ENCODE measurements at regions not wholly inside any gene's neighbourhood (a gene's known extent, or its start where the extent isn't known, plus 50 kb on each side); places are given as distances from the start of the nearest gene placed in this dataset.

GRCh38 chr18:67310826-67311225, 205.7 kb downstream of the DSEL start:
- Mint-ChIP-seq H3K9me3 (no peaks in the 10 kb centered on the region), H3K27me3 (no peaks in the 10 kb centered on the region), H3K4me1 (no peaks in the 10 kb centered on the region), H3K36me3 (ENCODE audit: insufficient read depth) (no peaks in the 10 kb centered on the region), H3K4me3 (no peak overlapping the region), H3K27ac (ENCODE audit: low read depth) (no peak overlapping the region)
- no peak for ATAC-seq (replicated peaks; ENCODE audit: extremely low read depth, poor library complexity, severe bottlenecking)
- no peak for DNase-seq (ENCODE audit: low spot score in 2 of 2)

- DNase-seq (ENCODE audit: low spot score in 2 of 2) = no peak
- Mint-ChIP-seq H3K4me3 (no peak overlapping the region), H3K36me3 (ENCODE audit: insufficient read depth) (no peaks in the 10 kb centered on the region), H3K4me1 (no peaks in the 10 kb centered on the region), H3K27me3 (no peaks in the 10 kb centered on the region), H3K27ac (ENCODE audit: low read depth) (no peak overlapping the region), H3K9me3 (no peaks in the 10 kb centered on the region)
- no peak for ATAC-seq (replicated peaks; ENCODE audit: extremely low read depth, poor library complexity, severe bottlenecking)
Observed at GRCh38 chr18:67308819-67309218, 207.7 kb downstream of the DSEL start.

GRCh38 chr18:67305466-67305865, 211.1 kb downstream of the DSEL start:
- no peak for ATAC-seq (replicated peaks; ENCODE audit: extremely low read depth, poor library complexity, severe bottlenecking)
- H3K27me3 Mint-ChIP-seq = no peaks in the 10 kb centered on the region
- no peak overlapping the region for H3K27ac Mint-ChIP-seq (ENCODE audit: low read depth)

GRCh38 chr18:67302043-67302442, 214.5 kb downstream of the DSEL start:
- H3K27me3 Mint-ChIP-seq = no peaks in the 10 kb centered on the region
- peak; percentile 28 for ATAC-seq (replicated peaks; ENCODE audit: extremely low read depth, poor library complexity, severe bottlenecking)
- peak overlapping the region; percentile 78 for H3K27ac Mint-ChIP-seq (ENCODE audit: low read depth)
- no peak for DNase-seq (ENCODE audit: low spot score in 2 of 2)
- H3K4me3 Mint-ChIP-seq = peak overlapping the region; percentile 53
- H3K9me3 Mint-ChIP-seq = peaks cover 16% of the 10 kb centered on the region
- H3K4me1 Mint-ChIP-seq = peaks cover 8% of the 10 kb centered on the region
- H3K36me3 Mint-ChIP-seq (ENCODE audit: insufficient read depth) = no peaks in the 10 kb centered on the region

More at GRCh38 chr18:67305466-67305865, 211.1 kb downstream of the DSEL start:
- peaks cover 9% of the 10 kb centered on the region for H3K9me3 Mint-ChIP-seq
- H3K4me1 Mint-ChIP-seq = peaks cover 8% of the 10 kb centered on the region
- no peaks in the 10 kb centered on the region for H3K36me3 Mint-ChIP-seq (ENCODE audit: insufficient read depth)
- DNase-seq (ENCODE audit: low spot score in 2 of 2) = no peak
- no peak overlapping the region for H3K4me3 Mint-ChIP-seq

- Mint-ChIP-seq H3K4me3 (peak overlapping the region; percentile 53), H3K27me3 (no peaks in the 10 kb centered on the region), H3K9me3 (peaks cover 16% of the 10 kb centered on the region), H3K27ac (ENCODE audit: low read depth) (peak overlapping the region; percentile 78), H3K4me1 (peaks cover 8% of the 10 kb centered on the region), H3K36me3 (ENCODE audit: insufficient read depth) (no peaks in the 10 kb centered on the region)
- DNase-seq (ENCODE audit: low spot score in 2 of 2) = no peak
- ATAC-seq (replicated peaks; ENCODE audit: extremely low read depth, poor library complexity, severe bottlenecking) = no peak
Observed at GRCh38 chr18:67301592-67301991, 214.9 kb downstream of the DSEL start.

- no peaks in the 10 kb centered on the region for H3K36me3 Mint-ChIP-seq (ENCODE audit: insufficient read depth)
- H3K4me3 Mint-ChIP-seq = no peak overlapping the region
- no peaks in the 10 kb centered on the region for H3K27me3 Mint-ChIP-seq
- no peak overlapping the region for H3K27ac Mint-ChIP-seq (ENCODE audit: low read depth)
- ATAC-seq (replicated peaks; ENCODE audit: extremely low read depth, poor library complexity, severe bottlenecking) = no peak
- H3K4me1 Mint-ChIP-seq = peaks cover 8% of the 10 kb centered on the region
- DNase-seq (ENCODE audit: low spot score in 2 of 2) = no peak
- H3K9me3 Mint-ChIP-seq = peaks cover 16% of the 10 kb centered on the region
Observed at GRCh38 chr18:67300498-67300897, 216.0 kb downstream of the DSEL start.

GRCh38 chr18:67292814-67293213, 223.7 kb downstream of the DSEL start:
- H3K27me3 Mint-ChIP-seq = no peaks in the 10 kb centered on the region
- no peaks in the 10 kb centered on the region for H3K4me1 Mint-ChIP-seq
- H3K36me3 Mint-ChIP-seq (ENCODE audit: insufficient read depth) = no peaks in the 10 kb centered on the region
- H3K9me3 Mint-ChIP-seq = peaks cover 14% of the 10 kb centered on the region
- H3K4me3 Mint-ChIP-seq = no peak overlapping the region
- no peak for DNase-seq (ENCODE audit: low spot score in 2 of 2)
- no peak overlapping the region for H3K27ac Mint-ChIP-seq (ENCODE audit: low read depth)
- ATAC-seq (replicated peaks; ENCODE audit: extremely low read depth, poor library complexity, severe bottlenecking) = no peak

GRCh38 chr18:67290421-67290820, 226.1 kb downstream of the DSEL start:
- no peak for DNase-seq (ENCODE audit: low spot score in 2 of 2)

GRCh38 chr18:67285583-67285982, 230.9 kb downstream of the DSEL start:
- Mint-ChIP-seq H3K27ac (ENCODE audit: low read depth) (no peak overlapping the region), H3K36me3 (ENCODE audit: insufficient read depth) (no peaks in the 10 kb centered on the region), H3K9me3 (no peaks in the 10 kb centered on the region), H3K4me3 (no peak overlapping the region), H3K4me1 (no peaks in the 10 kb centered on the region), H3K27me3 (no peaks in the 10 kb centered on the region)
- DNase-seq (ENCODE audit: low spot score in 2 of 2) (no peak), ATAC-seq (replicated peaks; ENCODE audit: extremely low read depth, poor library complexity, severe bottlenecking) (no peak)

More at GRCh38 chr18:67290421-67290820, 226.1 kb downstream of the DSEL start:
- ATAC-seq (replicated peaks; ENCODE audit: extremely low read depth, poor library complexity, severe bottlenecking) = no peak
- Mint-ChIP-seq H3K4me1 (no peaks in the 10 kb centered on the region), H3K9me3 (peaks cover 14% of the 10 kb centered on the region), H3K4me3 (no peak overlapping the region), H3K27me3 (no peaks in the 10 kb centered on the region), H3K27ac (ENCODE audit: low read depth) (no peak overlapping the region), H3K36me3 (ENCODE audit: insufficient read depth) (no peaks in the 10 kb centered on the region)

GRCh38 chr18:67282796-67283195, 233.7 kb downstream of the DSEL start:
- H3K27ac Mint-ChIP-seq (ENCODE audit: low read depth) = no peak overlapping the region
- H3K36me3 Mint-ChIP-seq (ENCODE audit: insufficient read depth) = no peaks in the 10 kb centered on the region
- no peak for DNase-seq (ENCODE audit: low spot score in 2 of 2)
- no peak for ATAC-seq (replicated peaks; ENCODE audit: extremely low read depth, poor library complexity, severe bottlenecking)
- no peaks in the 10 kb centered on the region for H3K27me3 Mint-ChIP-seq
- no peak overlapping the region for H3K4me3 Mint-ChIP-seq
- no peaks in the 10 kb centered on the region for H3K9me3 Mint-ChIP-seq
- no peaks in the 10 kb centered on the region for H3K4me1 Mint-ChIP-seq

GRCh38 chr18:67281746-67282145, 234.8 kb downstream of the DSEL start:
- ATAC-seq (replicated peaks; ENCODE audit: extremely low read depth, poor library complexity, severe bottlenecking) (no peak), DNase-seq (ENCODE audit: low spot score in 2 of 2) (no peak)
- Mint-ChIP-seq H3K4me1 (no peaks in the 10 kb centered on the region), H3K27me3 (no peaks in the 10 kb centered on the region), H3K9me3 (no peaks in the 10 kb centered on the region), H3K4me3 (no peak overlapping the region), H3K27ac (ENCODE audit: low read depth) (no peak overlapping the region), H3K36me3 (ENCODE audit: insufficient read depth) (no peaks in the 10 kb centered on the region)

GRCh38 chr18:67280486-67281242, 235.9 kb downstream of the DSEL start:
- no peak overlapping the region for H3K27ac Mint-ChIP-seq (ENCODE audit: low read depth)
- DNase-seq (ENCODE audit: low spot score in 2 of 2) (no peak), ATAC-seq (replicated peaks; ENCODE audit: extremely low read depth, poor library complexity, severe bottlenecking) (no peak)
- H3K36me3 Mint-ChIP-seq (ENCODE audit: insufficient read depth) = no peaks in the 10 kb centered on the region
- no peaks in the 10 kb centered on the region for H3K9me3 Mint-ChIP-seq
- H3K4me3 Mint-ChIP-seq = no peak overlapping the region
- H3K27me3 Mint-ChIP-seq = no peaks in the 10 kb centered on the region
- H3K4me1 Mint-ChIP-seq = no peaks in the 10 kb centered on the region

GRCh38 chr18:67279988-67280387, 236.5 kb downstream of the DSEL start:
- H3K9me3 Mint-ChIP-seq = no peaks in the 10 kb centered on the region
- H3K27me3 Mint-ChIP-seq = no peaks in the 10 kb centered on the region
- no peak for DNase-seq (ENCODE audit: low spot score in 2 of 2)
- no peaks in the 10 kb centered on the region for H3K4me1 Mint-ChIP-seq
- no peaks in the 10 kb centered on the region for H3K36me3 Mint-ChIP-seq (ENCODE audit: insufficient read depth)
- no peak overlapping the region for H3K27ac Mint-ChIP-seq (ENCODE audit: low read depth)
- H3K4me3 Mint-ChIP-seq = no peak overlapping the region
- no peak for ATAC-seq (replicated peaks; ENCODE audit: extremely low read depth, poor library complexity, severe bottlenecking)

Data from central memory CD8-positive, alpha-beta T cell (primary cell).